ENCODE measurements at regions not wholly inside any gene's neighbourhood (a gene's known extent, or its start where the extent isn't known, plus 50 kb on each side); places are given as distances from the start of the nearest gene placed in this dataset.

DNA sequence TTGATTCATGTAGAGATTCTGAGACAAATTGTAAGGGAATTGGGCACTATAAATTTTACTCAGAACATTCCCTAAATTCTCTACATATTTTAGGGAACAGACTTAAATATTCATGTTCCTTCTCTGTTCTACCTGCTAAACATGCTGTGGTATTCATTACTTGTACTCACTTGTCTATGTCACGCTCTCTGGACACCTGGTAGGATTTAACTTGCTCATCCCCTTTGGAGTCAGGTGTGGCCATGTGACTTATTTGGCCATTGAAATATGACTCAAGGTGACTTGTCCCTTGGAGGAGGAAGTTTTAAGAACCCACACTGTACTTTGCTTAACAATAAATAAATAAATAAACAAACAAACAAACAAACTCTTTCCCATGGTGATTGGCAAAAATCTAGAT, 2258.8 kb upstream of the WWC1 start:
- POLR2A ChIA-PET = no interaction called here
- DNase-seq (ENCODE audit: extremely low spot score) = no peak
- TF ChIP-seq, protein P1, sequence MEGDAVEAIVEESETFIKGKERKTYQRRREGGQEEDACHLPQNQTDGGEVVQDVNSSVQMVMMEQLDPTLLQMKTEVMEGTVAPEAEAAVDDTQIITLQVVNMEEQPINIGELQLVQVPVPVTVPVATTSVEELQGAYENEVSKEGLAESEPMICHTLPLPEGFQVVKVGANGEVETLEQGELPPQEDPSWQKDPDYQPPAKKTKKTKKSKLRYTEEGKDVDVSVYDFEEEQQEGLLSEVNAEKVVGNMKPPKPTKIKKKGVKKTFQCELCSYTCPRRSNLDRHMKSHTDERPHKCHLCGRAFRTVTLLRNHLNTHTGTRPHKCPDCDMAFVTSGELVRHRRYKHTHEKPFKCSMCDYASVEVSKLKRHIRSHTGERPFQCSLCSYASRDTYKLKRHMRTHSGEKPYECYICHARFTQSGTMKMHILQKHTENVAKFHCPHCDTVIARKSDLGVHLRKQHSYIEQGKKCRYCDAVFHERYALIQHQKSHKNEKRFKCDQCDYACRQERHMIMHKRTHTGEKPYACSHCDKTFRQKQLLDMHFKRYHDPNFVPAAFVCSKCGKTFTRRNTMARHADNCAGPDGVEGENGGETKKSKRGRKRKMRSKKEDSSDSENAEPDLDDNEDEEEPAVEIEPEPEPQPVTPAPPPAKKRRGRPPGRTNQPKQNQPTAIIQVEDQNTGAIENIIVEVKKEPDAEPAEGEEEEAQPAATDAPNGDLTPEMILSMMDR (IDR thresholded peaks at IDR 0.05; ENCODE audit: control extremely low read depth, extremely low read depth, low read depth, missing control alignments) = no peak
- CTCF ChIA-PET = no interaction called here

GRCh38 chr5:166045961-166046360, 2245.5 kb upstream of the WWC1 start:
- no peak for DNase-seq (ENCODE audit: extremely low spot score)
- ChIA-PET POLR2A (no interaction called here), CTCF (interaction anchor here (1.6 kb wide), 1 partner anchor 17 kb away, joined by 3 read pairs; no protein-coding TSS in a partner anchor)
- TF ChIP-seq, protein P1 (IDR thresholded peaks at IDR 0.05; ENCODE audit: control extremely low read depth, extremely low read depth, low read depth, missing control alignments) = no peak

GRCh38 chr5:166046956-166047355, 2244.5 kb upstream of the WWC1 start:
- TF ChIP-seq, protein P1 (IDR thresholded peaks at IDR 0.05; ENCODE audit: control extremely low read depth, extremely low read depth, low read depth, missing control alignments) = no peak
- ChIA-PET POLR2A (no interaction called here), CTCF (no interaction called here)
- DNase-seq (ENCODE audit: extremely low spot score) = no peak

GRCh38 chr5:166050531-166050930, 2240.9 kb upstream of the WWC1 start:
- DNase-seq (ENCODE audit: extremely low spot score) = no peak
- TF ChIP-seq, protein P1 (IDR thresholded peaks at IDR 0.05; ENCODE audit: control extremely low read depth, extremely low read depth, low read depth, missing control alignments) = no peak
- ChIA-PET CTCF (no interaction called here), POLR2A (no interaction called here)

- DNase-seq (ENCODE audit: extremely low spot score) = no peak
- POLR2A ChIA-PET = no interaction called here
- TF ChIP-seq, protein P1 (IDR thresholded peaks at IDR 0.05; ENCODE audit: control extremely low read depth, extremely low read depth, low read depth, missing control alignments) = no peak
- CTCF ChIA-PET = no interaction called here
Observed at GRCh38 chr5:166058660-166059059, 2232.8 kb upstream of the WWC1 start.

DNA sequence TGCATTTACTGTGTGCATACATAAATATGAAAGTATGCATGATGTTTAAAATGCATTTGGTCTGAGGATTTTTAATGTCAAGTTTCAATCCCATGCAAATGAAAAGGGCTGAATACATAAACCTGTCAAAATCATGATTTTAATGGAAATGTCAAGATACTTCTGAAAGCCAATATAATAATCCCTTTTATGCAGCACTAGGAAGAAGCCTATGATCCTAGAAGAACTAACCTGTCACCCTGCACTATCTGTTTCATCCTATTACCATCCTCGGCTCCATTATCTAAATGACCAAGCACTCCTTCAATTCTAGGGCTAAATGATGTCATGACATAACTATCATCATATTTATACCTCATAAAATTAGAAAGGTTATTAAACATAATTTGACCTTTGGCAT, 2229.4 kb upstream of the WWC1 start:
- TF ChIP-seq, protein P1 (IDR thresholded peaks at IDR 0.05; ENCODE audit: control extremely low read depth, extremely low read depth, low read depth, missing control alignments) = no peak
- no peak for DNase-seq (ENCODE audit: extremely low spot score)
- POLR2A ChIA-PET = no interaction called here
- CTCF ChIA-PET = no interaction called here

- ChIA-PET CTCF (interaction anchor here (0.9 to 1.4 kb wide), 2 partner anchors 24 to 125 kb away, joined by 3 read pairs; no protein-coding TSS in a partner anchor), POLR2A (no interaction called here)
- TF ChIP-seq, protein P1 (IDR thresholded peaks at IDR 0.05; ENCODE audit: control extremely low read depth, extremely low read depth, low read depth, missing control alignments) = no peak
- DNase-seq (ENCODE audit: extremely low spot score) = no peak
Observed at GRCh38 chr5:166062719-166063118, 2228.7 kb upstream of the WWC1 start.

Measured in GM10248 (cell line).